ENCODE measurements at regions not wholly inside any gene's neighbourhood (a gene's known extent, or its start where the extent isn't known, plus 50 kb on each side); places are given as distances from the start of the nearest gene placed in this dataset.
"Not testable (repeated sequence)": the region's sequence is repeated elsewhere in the genome, so short reads cannot be mapped to it uniquely, and the experiment has no call there.

- 81% methylated on average over 5 of the region's 5 CpGs for WGBS
- not testable (repeated sequence) for H3K4me1 ChIP-seq (ENCODE audit: insufficient read depth); H3K4me3 ChIP-seq (ENCODE audit: low read depth, low read length); H3K36me3 ChIP-seq (ENCODE audit: insufficient read depth); DNase-seq (ENCODE audit: extremely low spot score); H3K27ac ChIP-seq (ENCODE audit: low read depth)
Observed at GRCh38 chr5:24227881-24228280, 416.9 kb downstream of the CDH10 start.

- Histone ChIP-seq H3K4me3 (ENCODE audit: low read depth, low read length) (no peak overlapping the region), H3K4me1 (ENCODE audit: insufficient read depth) (no peaks in the 10 kb centered on the region), H3K36me3 (ENCODE audit: insufficient read depth) (no peaks in the 10 kb centered on the region), H3K27ac (ENCODE audit: low read depth) (no peak overlapping the region)
- no peak for DNase-seq (ENCODE audit: extremely low spot score)
- WGBS = 62% methylated on average over 1 of the region's 1 CpG
Observed at GRCh38 chr5:24232041-24232440, 412.7 kb downstream of the CDH10 start.

- Histone ChIP-seq H3K4me3 (ENCODE audit: low read depth, low read length) (no peak overlapping the region), H3K27ac (ENCODE audit: low read depth) (no peak overlapping the region), H3K4me1 (ENCODE audit: insufficient read depth) (no peaks in the 10 kb centered on the region), H3K36me3 (ENCODE audit: insufficient read depth) (no peaks in the 10 kb centered on the region)
- no peak for DNase-seq (ENCODE audit: extremely low spot score)
- WGBS = 34% methylated on average over 4 of the region's 4 CpGs
Observed at GRCh38 chr5:24232929-24233498, 411.8 kb downstream of the CDH10 start.

GRCh38 chr5:24235946-24236345 is 408.8 kb downstream of the CDH10 start:
- no peak overlapping the region for H3K4me3 ChIP-seq (ENCODE audit: low read depth, low read length)
- WGBS = 51% methylated on average over 2 of the region's 2 CpGs
- H3K4me1 ChIP-seq (ENCODE audit: insufficient read depth) = no peaks in the 10 kb centered on the region
- H3K27ac ChIP-seq (ENCODE audit: low read depth) = no peak overlapping the region
- H3K36me3 ChIP-seq (ENCODE audit: insufficient read depth) = no peaks in the 10 kb centered on the region
- DNase-seq (ENCODE audit: extremely low spot score) = no peak

GRCh38 chr5:24245821-24246220 is 399.0 kb downstream of the CDH10 start:
- Histone ChIP-seq H3K4me3 (ENCODE audit: low read depth, low read length) (no peak overlapping the region), H3K27ac (ENCODE audit: low read depth) (no peak overlapping the region), H3K4me1 (ENCODE audit: insufficient read depth) (no peaks in the 10 kb centered on the region), H3K36me3 (ENCODE audit: insufficient read depth) (no peaks in the 10 kb centered on the region)
- 72% methylated on average over 1 of the region's 1 CpG for WGBS
- no peak for DNase-seq (ENCODE audit: extremely low spot score)

- WGBS = 82% methylated on average over 5 of the region's 5 CpGs
- Histone ChIP-seq H3K27ac (ENCODE audit: low read depth) (no peak overlapping the region), H3K4me1 (ENCODE audit: insufficient read depth) (no peaks in the 10 kb centered on the region), H3K36me3 (ENCODE audit: insufficient read depth) (no peaks in the 10 kb centered on the region), H3K4me3 (ENCODE audit: low read depth, low read length) (no peak overlapping the region)
- DNase-seq (ENCODE audit: extremely low spot score) = no peak
Observed at GRCh38 chr5:24264547-24264946, 380.2 kb downstream of the CDH10 start.

- H3K4me3 ChIP-seq (ENCODE audit: low read depth, low read length) = no peak overlapping the region
- no peak for DNase-seq (ENCODE audit: extremely low spot score)
- H3K36me3 ChIP-seq (ENCODE audit: insufficient read depth) = no peaks in the 10 kb centered on the region
- H3K4me1 ChIP-seq (ENCODE audit: insufficient read depth) = no peaks in the 10 kb centered on the region
- whole genome bisulfite sequencing = 65% methylated on average over 4 of the region's 4 CpGs
- no peak overlapping the region for H3K27ac ChIP-seq (ENCODE audit: low read depth)
Observed at GRCh38 chr5:24265306-24265705, 379.5 kb downstream of the CDH10 start.

- Histone ChIP-seq H3K4me1 (ENCODE audit: insufficient read depth) (no peaks in the 10 kb centered on the region), H3K27ac (ENCODE audit: low read depth) (no peak overlapping the region), H3K36me3 (ENCODE audit: insufficient read depth) (no peaks in the 10 kb centered on the region), H3K4me3 (ENCODE audit: low read depth, low read length) (no peak overlapping the region)
- WGBS = 65% methylated on average over 2 of the region's 2 CpGs
- DNase-seq (ENCODE audit: extremely low spot score) = no peak
Observed at GRCh38 chr5:24268482-24269056, 376.2 kb downstream of the CDH10 start.

- 89% methylated on average over 5 of the region's 5 CpGs for WGBS
- not testable (repeated sequence) for DNase-seq (ENCODE audit: extremely low spot score)
Observed at GRCh38 chr5:24271702-24272118, 373.1 kb downstream of the CDH10 start.

GRCh38 chr5:24272741-24273140 is 372.0 kb downstream of the CDH10 start:
- Histone ChIP-seq H3K4me3 (ENCODE audit: low read depth, low read length) (no peak overlapping the region), H3K27ac (ENCODE audit: low read depth) (no peak overlapping the region), H3K36me3 (ENCODE audit: insufficient read depth) (no peaks in the 10 kb centered on the region), H3K4me1 (ENCODE audit: insufficient read depth) (no peaks in the 10 kb centered on the region)
- 93% methylated on average over 7 of the region's 7 CpGs for WGBS
- DNase-seq (ENCODE audit: extremely low spot score) = no peak

More at GRCh38 chr5:24271702-24272118, 373.1 kb downstream of the CDH10 start:
- not testable (repeated sequence) for H3K4me1 ChIP-seq (ENCODE audit: insufficient read depth); H3K4me3 ChIP-seq (ENCODE audit: low read depth, low read length); H3K36me3 ChIP-seq (ENCODE audit: insufficient read depth); H3K27ac ChIP-seq (ENCODE audit: low read depth)

GRCh38 chr5:24280215-24280614 is 364.6 kb downstream of the CDH10 start:
- H3K4me3 ChIP-seq (ENCODE audit: low read depth, low read length) = no peak overlapping the region
- no peaks in the 10 kb centered on the region for H3K4me1 ChIP-seq (ENCODE audit: insufficient read depth)
- 74% methylated on average over 5 of the region's 5 CpGs for WGBS
- no peaks in the 10 kb centered on the region for H3K36me3 ChIP-seq (ENCODE audit: insufficient read depth)
- DNase-seq (ENCODE audit: extremely low spot score) = no peak
- H3K27ac ChIP-seq (ENCODE audit: low read depth) = no peak overlapping the region

- H3K36me3 ChIP-seq (ENCODE audit: insufficient read depth) = no peaks in the 10 kb centered on the region
- no peaks in the 10 kb centered on the region for H3K4me1 ChIP-seq (ENCODE audit: insufficient read depth)
- H3K27ac ChIP-seq (ENCODE audit: low read depth) = no peak overlapping the region
- no peak overlapping the region for H3K4me3 ChIP-seq (ENCODE audit: low read depth, low read length)
- 31% methylated on average over 1 of the region's 1 CpG for WGBS
- no peak for DNase-seq (ENCODE audit: extremely low spot score)
Observed at GRCh38 chr5:24281818-24282217, 363.0 kb downstream of the CDH10 start.

- 79% methylated on average over 2 of the region's 2 CpGs for WGBS
- Histone ChIP-seq H3K36me3 (ENCODE audit: insufficient read depth) (no peaks in the 10 kb centered on the region), H3K27ac (ENCODE audit: low read depth) (no peak overlapping the region), H3K4me1 (ENCODE audit: insufficient read depth) (no peaks in the 10 kb centered on the region), H3K4me3 (ENCODE audit: low read depth, low read length) (no peak overlapping the region)
- DNase-seq (ENCODE audit: extremely low spot score) = no peak
Observed at GRCh38 chr5:24289582-24290335, 355.0 kb downstream of the CDH10 start.

- WGBS = 85% methylated on average over 1 of the region's 1 CpG
- no peak for DNase-seq (ENCODE audit: extremely low spot score)
- no peak overlapping the region for H3K4me3 ChIP-seq (ENCODE audit: low read depth, low read length)
- H3K27ac ChIP-seq (ENCODE audit: low read depth) = no peak overlapping the region
- no peaks in the 10 kb centered on the region for H3K4me1 ChIP-seq (ENCODE audit: insufficient read depth)
- no peaks in the 10 kb centered on the region for H3K36me3 ChIP-seq (ENCODE audit: insufficient read depth)
Observed at GRCh38 chr5:24290536-24290935, 354.2 kb downstream of the CDH10 start.
